Activated CD8-positive, alpha-beta T cell treated with anti-CD3 and anti-CD28 coated beads for 36 hours (primary cell): ENCODE measurements at regions not wholly inside any gene's neighbourhood (a gene's known extent, or its start where the extent isn't known, plus 50 kb on each side); places are given as distances from the start of the nearest gene placed in this dataset.
"Not testable (repeated sequence)": the region's sequence is repeated elsewhere in the genome, so short reads cannot be mapped to it uniquely, and the experiment has no call there.

Experiments used
- ATAC-seq: fragments of 200-7000 bp; cut with Tn5 transposase; one replicate; pipeline ENCODE4 v1.10.0; 2021; ENCODE audit warnings: mild to moderate bottlenecking, moderate library complexity
- CTCF ChIA-PET: fragments of 350-600 bp; sonication (Branson Sonifier 250); formaldehyde crosslinking; loops from one replicate; lab custom pipeline; 2021; ENCODE audit warnings: antibody characterized with exemption; lab: Charles Lee
- POLR2A ChIA-PET: fragments of 350-600 bp; sonication (Branson Sonifier 250); formaldehyde crosslinking; loops from one replicate; lab custom pipeline; 2021; ENCODE audit warnings: antibody characterized with exemption; lab: Charles Lee
- DNase-seq: peaks from one replicate; pipeline ENCODE4 v3.0.0-alpha.2; 2020
- H3K27ac Mint-ChIP-seq: one replicate; pipeline ENCODE4 v1.8.0; 2021; ENCODE audit warnings: mild to moderate bottlenecking, mixed read lengths
- H3K27me3 Mint-ChIP-seq: one replicate; pipeline ENCODE4 v1.8.0; 2021; ENCODE audit warnings: mixed read lengths
- H3K36me3 Mint-ChIP-seq: one replicate; pipeline ENCODE4 v1.8.0; 2021; ENCODE audit warnings: low read depth, mixed read lengths
- H3K4me1 Mint-ChIP-seq: one replicate; pipeline ENCODE4 v1.8.0; 2021; ENCODE audit warnings: low read depth, mixed read lengths
- H3K4me3 Mint-ChIP-seq: one replicate; pipeline ENCODE4 v1.8.0; 2021; ENCODE audit warnings: mild to moderate bottlenecking, moderate library complexity, mixed read lengths
- H3K9me3 Mint-ChIP-seq: one replicate; pipeline ENCODE4 v1.8.0; 2021; ENCODE audit warnings: mixed read lengths
- intact Hi-C: fragments of 100-400 bp; cut with micrococcal nuclease; formaldehyde crosslinking; loops from one replicate; pipeline ENCODE4 v1.10.0; 2022
- TF ChIP-seq, protein P1 (sequence below): fragments of 200-600 bp; IDR thresholded peaks from one replicate; pipeline ENCODE4 v1.8.0; 2022; ENCODE audit warnings: antibody characterized with exemption, mild to moderate bottlenecking

DNA sequence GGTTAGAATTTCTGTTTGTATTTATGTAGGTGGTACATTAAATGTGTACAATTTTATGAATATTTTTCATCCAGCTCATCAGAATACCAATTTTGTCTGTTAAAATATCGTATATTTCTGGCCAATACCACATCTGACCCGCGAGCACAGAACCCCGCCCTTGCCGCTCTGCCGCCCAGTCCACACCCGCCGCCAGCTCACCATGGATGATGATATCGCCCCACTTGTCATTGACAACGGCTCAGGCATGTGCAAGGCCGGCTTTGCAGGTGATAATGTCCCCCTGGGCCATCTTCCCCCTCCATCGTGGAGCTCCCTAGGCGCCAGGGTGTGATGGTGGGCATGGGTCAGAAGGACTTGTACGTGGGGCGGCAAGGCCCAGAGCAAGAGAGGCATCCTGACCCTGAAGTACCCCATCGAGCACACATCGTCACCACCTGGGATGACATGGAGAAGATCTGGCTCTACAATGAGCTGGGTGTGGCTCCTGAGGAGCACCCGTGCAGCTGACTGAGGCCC is 153.2 kb downstream of the CAVIN4 start:
- CTCF ChIA-PET: no interaction called here
- no peaks in the 10 kb centered on the region for H3K4me1 Mint-ChIP-seq
- POLR2A ChIA-PET: no interaction called here
- DNase-seq (no peak), ATAC-seq (no peak)
- H3K36me3 Mint-ChIP-seq: no peaks in the 10 kb centered on the region
- H3K9me3 Mint-ChIP-seq: peaks cover 3% of the 10 kb centered on the region
- TF ChIP-seq, protein P1, sequence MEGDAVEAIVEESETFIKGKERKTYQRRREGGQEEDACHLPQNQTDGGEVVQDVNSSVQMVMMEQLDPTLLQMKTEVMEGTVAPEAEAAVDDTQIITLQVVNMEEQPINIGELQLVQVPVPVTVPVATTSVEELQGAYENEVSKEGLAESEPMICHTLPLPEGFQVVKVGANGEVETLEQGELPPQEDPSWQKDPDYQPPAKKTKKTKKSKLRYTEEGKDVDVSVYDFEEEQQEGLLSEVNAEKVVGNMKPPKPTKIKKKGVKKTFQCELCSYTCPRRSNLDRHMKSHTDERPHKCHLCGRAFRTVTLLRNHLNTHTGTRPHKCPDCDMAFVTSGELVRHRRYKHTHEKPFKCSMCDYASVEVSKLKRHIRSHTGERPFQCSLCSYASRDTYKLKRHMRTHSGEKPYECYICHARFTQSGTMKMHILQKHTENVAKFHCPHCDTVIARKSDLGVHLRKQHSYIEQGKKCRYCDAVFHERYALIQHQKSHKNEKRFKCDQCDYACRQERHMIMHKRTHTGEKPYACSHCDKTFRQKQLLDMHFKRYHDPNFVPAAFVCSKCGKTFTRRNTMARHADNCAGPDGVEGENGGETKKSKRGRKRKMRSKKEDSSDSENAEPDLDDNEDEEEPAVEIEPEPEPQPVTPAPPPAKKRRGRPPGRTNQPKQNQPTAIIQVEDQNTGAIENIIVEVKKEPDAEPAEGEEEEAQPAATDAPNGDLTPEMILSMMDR: no peak
- H3K27ac Mint-ChIP-seq: no peak overlapping the region
- H3K27me3 Mint-ChIP-seq: no peaks in the 10 kb centered on the region
- intact Hi-C loops: no loop called here
- H3K4me3 Mint-ChIP-seq: no peak overlapping the region

DNA sequence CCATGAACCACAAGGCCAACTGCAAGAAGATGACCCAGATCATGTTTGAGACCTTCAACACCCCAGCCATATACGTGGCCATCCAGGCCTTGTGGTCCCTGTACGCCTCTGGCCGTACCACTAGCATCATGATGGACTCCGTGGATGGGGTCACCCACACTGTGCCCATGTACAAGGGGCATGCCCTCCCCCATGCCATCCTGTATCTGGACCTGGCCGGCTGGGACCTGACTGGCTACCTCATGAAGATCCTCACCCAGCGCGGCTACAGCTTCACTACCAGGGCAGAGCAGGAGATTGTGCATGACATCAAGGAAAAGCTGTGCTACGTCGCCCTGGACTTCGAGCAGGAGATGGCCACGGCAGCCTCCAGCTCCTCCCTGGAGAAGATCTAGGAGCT is 153.7 kb downstream of the CAVIN4 start:
- intact Hi-C loops: no loop called here
- Mint-ChIP-seq H3K27me3 (no peaks in the 10 kb centered on the region), H3K36me3 (no peaks in the 10 kb centered on the region), H3K27ac (no peak overlapping the region), H3K4me3 (no peak overlapping the region), H3K9me3 (peaks cover 3% of the 10 kb centered on the region), H3K4me1 (no peaks in the 10 kb centered on the region)
- ChIA-PET POLR2A (no interaction called here), CTCF (no interaction called here)
- DNase-seq (no peak), ATAC-seq (no peak)
- TF ChIP-seq, protein P1: no peak

DNA sequence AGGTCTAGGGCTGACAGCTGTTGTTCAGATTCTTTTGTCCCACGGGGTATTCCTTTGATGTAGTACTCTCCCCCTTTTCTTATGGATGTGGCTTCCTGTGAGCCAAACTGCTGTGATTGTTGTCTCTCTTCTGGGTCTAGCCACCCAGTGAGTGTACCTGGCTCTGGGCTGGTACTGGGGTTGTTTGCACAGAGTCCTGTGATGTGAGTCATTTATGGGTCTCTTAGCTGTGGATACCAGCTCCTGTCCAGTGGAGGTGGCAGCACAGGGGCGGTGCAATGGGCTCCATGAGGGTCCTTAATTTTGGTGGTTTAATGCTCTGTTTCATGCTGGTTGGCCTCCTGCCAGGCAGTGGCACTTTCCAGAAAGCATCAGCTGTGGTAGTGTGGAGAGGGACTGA is 161.3 kb downstream of the CAVIN4 start:
- no peak for ATAC-seq
- ChIA-PET CTCF (no interaction called here), POLR2A (no interaction called here)
- no peak overlapping the region for H3K27ac Mint-ChIP-seq
- H3K36me3 Mint-ChIP-seq: no peaks in the 10 kb centered on the region
- peaks cover 10% of the 10 kb centered on the region for H3K9me3 Mint-ChIP-seq
- no peak overlapping the region for H3K4me3 Mint-ChIP-seq
- intact Hi-C loops: no loop called here
- DNase-seq: no peak
- TF ChIP-seq, protein P1: no peak
- no peaks in the 10 kb centered on the region for H3K27me3 Mint-ChIP-seq
- H3K4me1 Mint-ChIP-seq: no peaks in the 10 kb centered on the region

DNA sequence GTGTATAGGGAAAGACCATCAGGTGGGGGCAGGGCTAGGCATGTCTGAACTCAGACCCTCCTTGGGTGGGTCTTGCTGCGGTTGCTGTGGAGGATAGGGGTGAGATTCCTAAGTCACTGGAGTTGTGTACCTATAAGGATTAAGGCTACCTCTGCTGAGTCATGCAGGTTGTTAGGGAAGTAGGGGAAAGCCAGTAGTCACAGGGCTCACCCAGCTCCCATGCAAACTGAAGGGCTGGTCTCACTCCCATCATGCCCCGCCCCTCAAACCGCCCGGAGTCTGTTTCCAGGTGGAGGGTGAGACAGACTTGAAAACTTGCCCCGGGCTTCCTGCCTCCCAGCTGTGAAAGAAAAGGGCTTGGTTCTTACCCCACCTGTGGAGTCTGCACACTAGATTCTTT is 161.8 kb downstream of the CAVIN4 start:
- CTCF ChIA-PET: no interaction called here
- no peaks in the 10 kb centered on the region for H3K4me1 Mint-ChIP-seq
- no peaks in the 10 kb centered on the region for H3K27me3 Mint-ChIP-seq
- TF ChIP-seq, protein P1: no peak
- H3K36me3 Mint-ChIP-seq: no peaks in the 10 kb centered on the region
- POLR2A ChIA-PET: no interaction called here
- H3K9me3 Mint-ChIP-seq: peaks cover 10% of the 10 kb centered on the region
- no peak overlapping the region for H3K27ac Mint-ChIP-seq
- intact Hi-C loops: no loop called here
- no peak for ATAC-seq
- DNase-seq: no peak
- no peak overlapping the region for H3K4me3 Mint-ChIP-seq

DNA sequence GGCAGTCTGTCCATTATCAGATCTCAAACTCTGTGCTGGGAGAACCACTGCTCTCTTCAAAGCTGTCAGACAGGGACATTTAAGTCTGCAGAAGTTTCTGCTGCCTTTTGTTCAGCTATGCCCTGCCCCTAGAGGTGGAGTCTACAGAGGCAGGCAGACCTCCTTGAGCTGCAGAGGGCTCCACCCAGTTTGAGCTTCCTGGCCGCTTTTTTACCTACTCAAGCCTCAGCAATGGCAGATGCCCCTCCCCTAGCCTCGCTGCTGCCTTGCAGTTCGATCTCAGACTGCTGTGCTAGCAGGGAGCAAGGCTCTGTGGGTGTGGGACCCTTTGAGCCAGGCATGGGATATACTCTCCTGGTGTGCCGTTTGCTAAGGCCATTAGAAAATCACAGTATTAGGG is 171.1 kb downstream of the CAVIN4 start:
- H3K4me1 Mint-ChIP-seq, intact Hi-C loops, DNase-seq, H3K4me3 Mint-ChIP-seq, CTCF ChIA-PET, ATAC-seq, POLR2A ChIA-PET, H3K27me3 Mint-ChIP-seq, H3K36me3 Mint-ChIP-seq, H3K9me3 Mint-ChIP-seq, H3K27ac Mint-ChIP-seq: not testable (repeated sequence)

DNA sequence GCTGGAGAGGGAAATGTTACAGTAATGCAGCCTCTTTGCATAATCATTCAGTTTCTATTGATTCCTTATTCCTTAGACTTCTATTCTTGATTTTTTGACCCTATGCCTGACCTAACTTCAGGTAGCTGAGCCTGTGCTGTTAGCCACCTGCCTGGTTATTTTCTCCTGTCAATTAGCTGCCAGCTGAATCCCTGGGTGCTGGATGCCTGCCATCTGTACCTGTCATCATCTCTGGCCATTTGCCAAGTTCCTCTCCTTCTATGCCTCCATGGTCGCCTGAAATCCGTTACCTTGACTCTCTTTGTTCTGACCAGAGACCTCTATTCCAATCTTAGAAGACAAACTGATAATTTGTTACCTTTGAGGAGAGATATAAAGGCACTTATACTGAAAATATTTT is 178.3 kb downstream of the CAVIN4 start:
- Mint-ChIP-seq H3K9me3 (no peaks in the 10 kb centered on the region), H3K36me3 (no peaks in the 10 kb centered on the region), H3K4me3 (no peak overlapping the region), H3K4me1 (no peaks in the 10 kb centered on the region), H3K27me3 (peaks cover 3% of the 10 kb centered on the region), H3K27ac (no peak overlapping the region)
- intact Hi-C loops: no loop called here
- ATAC-seq (no peak), DNase-seq (no peak)
- ChIA-PET CTCF (no interaction called here), POLR2A (no interaction called here)
- TF ChIP-seq, protein P1: no peak
